ENCODE measurements at regions not wholly inside any gene's neighbourhood (a gene's known extent, or its start where the extent isn't known, plus 50 kb on each side); places are given as distances from the start of the nearest gene placed in this dataset.

DNA sequence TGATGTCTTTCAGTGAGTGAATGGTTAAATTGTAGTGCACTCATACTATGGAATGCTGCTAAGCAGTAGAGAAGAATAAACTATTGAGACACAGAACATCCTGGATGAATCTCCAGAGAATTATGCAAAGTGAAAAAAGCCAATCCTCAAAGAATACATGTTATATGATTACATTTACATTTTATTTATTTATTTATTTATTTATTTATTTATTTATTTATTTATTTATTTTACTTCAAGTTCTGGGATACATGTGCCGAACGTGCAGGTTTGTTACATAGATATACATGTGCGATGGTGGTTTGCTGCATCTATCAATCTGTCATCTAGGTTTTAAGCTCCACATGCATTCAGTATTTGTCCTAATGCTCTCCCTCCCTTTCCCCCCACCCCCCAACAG lies 175.8 kb upstream of the VGLL2 start:
- ATAC-seq (no peak), DNase-seq (no peak)
- Histone ChIP-seq H3K27me3 (no peaks in the 10 kb centered on the region), H3K9me3 (no peaks in the 10 kb centered on the region), H3K27ac (no peak overlapping the region), H3K36me3 (no peaks in the 10 kb centered on the region), H3K4me1 (no peaks in the 10 kb centered on the region), H3K4me3 (no peak overlapping the region)
- intact Hi-C loops (cut with DNase I; ENCODE audit: low total_unique reads) (no loop called here), in situ Hi-C loops (cut with MboI; ENCODE audit: low sequenced_read_pairs in 4 of 4) (no loop called here)
- TF ChIP-seq POLR2A (IDR thresholded peaks at IDR 0.05): no peak
- TF ChIP-seq, protein P1, sequence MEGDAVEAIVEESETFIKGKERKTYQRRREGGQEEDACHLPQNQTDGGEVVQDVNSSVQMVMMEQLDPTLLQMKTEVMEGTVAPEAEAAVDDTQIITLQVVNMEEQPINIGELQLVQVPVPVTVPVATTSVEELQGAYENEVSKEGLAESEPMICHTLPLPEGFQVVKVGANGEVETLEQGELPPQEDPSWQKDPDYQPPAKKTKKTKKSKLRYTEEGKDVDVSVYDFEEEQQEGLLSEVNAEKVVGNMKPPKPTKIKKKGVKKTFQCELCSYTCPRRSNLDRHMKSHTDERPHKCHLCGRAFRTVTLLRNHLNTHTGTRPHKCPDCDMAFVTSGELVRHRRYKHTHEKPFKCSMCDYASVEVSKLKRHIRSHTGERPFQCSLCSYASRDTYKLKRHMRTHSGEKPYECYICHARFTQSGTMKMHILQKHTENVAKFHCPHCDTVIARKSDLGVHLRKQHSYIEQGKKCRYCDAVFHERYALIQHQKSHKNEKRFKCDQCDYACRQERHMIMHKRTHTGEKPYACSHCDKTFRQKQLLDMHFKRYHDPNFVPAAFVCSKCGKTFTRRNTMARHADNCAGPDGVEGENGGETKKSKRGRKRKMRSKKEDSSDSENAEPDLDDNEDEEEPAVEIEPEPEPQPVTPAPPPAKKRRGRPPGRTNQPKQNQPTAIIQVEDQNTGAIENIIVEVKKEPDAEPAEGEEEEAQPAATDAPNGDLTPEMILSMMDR (IDR thresholded peaks at IDR 0.05 in 4 of 5, conservative IDR thresholded peaks at IDR 0.05 in 1 of 5): no peak

DNA sequence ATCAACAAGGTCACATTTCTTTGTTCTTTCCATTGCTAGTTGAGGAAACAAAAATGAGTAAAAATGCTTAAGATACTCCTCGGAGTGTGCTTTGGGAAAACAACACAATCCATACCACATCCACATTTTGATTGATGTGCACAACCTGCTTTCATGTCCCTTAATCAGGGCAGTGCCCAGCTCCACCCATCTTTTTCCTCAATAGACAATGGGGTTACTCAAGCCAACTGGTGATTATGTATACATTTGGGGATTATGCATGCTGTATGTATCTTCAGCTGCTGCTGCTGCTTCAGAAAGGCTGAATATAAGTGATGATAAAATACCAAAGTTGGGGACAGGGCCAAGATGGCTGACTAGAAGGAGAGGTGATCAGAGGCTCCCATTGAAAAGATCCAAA lies 155.2 kb upstream of the VGLL2 start:
- Histone ChIP-seq H3K4me1 (no peaks in the 10 kb centered on the region), H3K9me3 (no peaks in the 10 kb centered on the region), H3K4me3 (no peak overlapping the region), H3K27ac (no peak overlapping the region), H3K27me3 (no peaks in the 10 kb centered on the region), H3K36me3 (no peaks in the 10 kb centered on the region)
- TF ChIP-seq POLR2A (IDR thresholded peaks at IDR 0.05): no peak
- TF ChIP-seq, protein P1 (IDR thresholded peaks at IDR 0.05 in 4 of 5, conservative IDR thresholded peaks at IDR 0.05 in 1 of 5): no peak
- ATAC-seq: no peak
- intact Hi-C loops (cut with DNase I; ENCODE audit: low total_unique reads) (no loop called here), in situ Hi-C loops (cut with MboI; ENCODE audit: low sequenced_read_pairs in 4 of 4) (no loop called here)
- DNase-seq: no peak

DNA sequence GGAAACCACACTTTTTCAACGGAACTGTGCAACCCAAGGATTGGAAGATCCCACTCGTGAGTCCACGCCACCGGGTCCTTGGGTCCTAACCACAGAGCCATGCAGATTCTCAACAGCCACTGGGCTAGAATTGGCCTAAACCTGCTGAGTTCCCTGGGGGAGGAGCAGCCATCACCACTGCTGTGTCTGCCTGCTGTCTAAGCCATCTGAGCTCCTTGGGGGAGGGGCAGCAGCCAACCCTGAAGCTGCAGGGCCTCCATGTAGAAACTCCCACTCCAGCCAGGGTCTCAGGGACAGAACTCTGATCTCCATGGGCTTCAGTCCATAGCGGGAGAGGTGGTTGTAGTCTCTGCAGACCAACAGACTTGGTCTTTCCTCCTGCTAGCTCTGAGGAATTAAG lies 154.6 kb upstream of the VGLL2 start:
- no peak for DNase-seq
- TF ChIP-seq, protein P1 (IDR thresholded peaks at IDR 0.05 in 4 of 5, conservative IDR thresholded peaks at IDR 0.05 in 1 of 5): no peak
- no peak for TF ChIP-seq POLR2A (IDR thresholded peaks at IDR 0.05)
- intact Hi-C loops (cut with DNase I; ENCODE audit: low total_unique reads) (no loop called here), in situ Hi-C loops (cut with MboI; ENCODE audit: low sequenced_read_pairs in 4 of 4) (no loop called here)
- no peak overlapping the region for H3K27ac ChIP-seq
- H3K4me1 ChIP-seq: no peaks in the 10 kb centered on the region
- ATAC-seq: no peak
- H3K36me3 ChIP-seq: no peaks in the 10 kb centered on the region
- H3K27me3 ChIP-seq: no peaks in the 10 kb centered on the region
- H3K9me3 ChIP-seq: no peaks in the 10 kb centered on the region
- H3K4me3 ChIP-seq: no peak overlapping the region

GRCh38 chr6:117117652-117118051 lies 147.7 kb upstream of the VGLL2 start:
- no peaks in the 10 kb centered on the region for H3K27me3 ChIP-seq
- H3K36me3 ChIP-seq: no peaks in the 10 kb centered on the region
- TF ChIP-seq, protein P1 (IDR thresholded peaks at IDR 0.05 in 4 of 5, conservative IDR thresholded peaks at IDR 0.05 in 1 of 5): no peak
- TF ChIP-seq POLR2A (IDR thresholded peaks at IDR 0.05): no peak
- in situ Hi-C loops (cut with MboI; ENCODE audit: low sequenced_read_pairs in 4 of 4) (no loop called here), intact Hi-C loops (cut with DNase I; ENCODE audit: low total_unique reads) (no loop called here)
- H3K4me1 ChIP-seq: no peaks in the 10 kb centered on the region
- H3K27ac ChIP-seq: no peak overlapping the region
- H3K9me3 ChIP-seq: no peaks in the 10 kb centered on the region
- ATAC-seq (no peak), DNase-seq (no peak)
- H3K4me3 ChIP-seq: no peak overlapping the region

GRCh38 chr6:117118490-117118889 lies 146.9 kb upstream of the VGLL2 start:
- in situ Hi-C loops (cut with MboI; ENCODE audit: low sequenced_read_pairs in 4 of 4) (no loop called here), intact Hi-C loops (cut with DNase I; ENCODE audit: low total_unique reads) (no loop called here)
- Histone ChIP-seq H3K4me3 (no peak overlapping the region), H3K9me3 (no peaks in the 10 kb centered on the region), H3K27ac (no peak overlapping the region), H3K36me3 (no peaks in the 10 kb centered on the region), H3K4me1 (no peaks in the 10 kb centered on the region), H3K27me3 (no peaks in the 10 kb centered on the region)
- no peak for TF ChIP-seq POLR2A (IDR thresholded peaks at IDR 0.05)
- TF ChIP-seq, protein P1 (IDR thresholded peaks at IDR 0.05 in 4 of 5, conservative IDR thresholded peaks at IDR 0.05 in 1 of 5): no peak
- ATAC-seq (no peak), DNase-seq (no peak)

Measured in gastrocnemius medialis (tissue), 4 donors.